GM12872 (cell line): ENCODE measurements at regions not wholly inside any gene's neighbourhood (a gene's known extent, or its start where the extent isn't known, plus 50 kb on each side); places are given as distances from the start of the nearest gene placed in this dataset.
A peak's percentile ranks its signal among the peaks of the same experiment; 100 is the strongest.

Experiments used
- CTCF ChIP-seq: IDR thresholded peaks from 3 replicates; pipeline ENCODE4 v1.5.1; 2011; ENCODE audit warnings: low read depth, mild to moderate bottlenecking, low read length, moderate library complexity; ENCODE audit not compliant: insufficient read depth

DNA sequence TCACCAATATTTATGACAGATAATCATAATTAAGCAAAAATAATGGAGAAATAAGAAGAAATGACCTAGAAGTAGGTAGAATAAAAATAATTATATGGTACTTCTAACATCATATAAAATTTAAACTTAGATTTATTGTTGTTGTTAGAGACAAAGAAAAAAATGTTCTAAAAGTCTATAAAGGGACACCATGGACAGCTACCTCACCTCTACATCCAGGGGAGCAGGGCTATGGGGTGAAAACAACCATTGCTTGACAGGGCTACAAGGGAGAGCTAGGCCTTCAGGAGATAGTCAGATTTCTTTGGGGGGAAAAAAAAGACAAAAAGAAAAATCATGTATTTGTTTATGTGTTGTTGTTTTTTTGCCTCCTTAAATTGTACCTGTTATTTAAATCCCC, 841.9 kb downstream of the VGLL3 start:
- TF ChIP-seq CTCF: no peak

GRCh38 chr3:86147119-86147518, 843.8 kb downstream of the VGLL3 start:
- peak; percentile 19; the same call in 1 of the 3 replicates for TF ChIP-seq CTCF

GRCh38 chr3:86126552-86126951, 864.4 kb downstream of the VGLL3 start:
- TF ChIP-seq CTCF: no peak
